Thymus (tissue), 11 donors: ENCODE measurements at regions not wholly inside any gene's neighbourhood (a gene's known extent, or its start where the extent isn't known, plus 50 kb on each side); places are given as distances from the start of the nearest gene placed in this dataset.
"Not testable (repeated sequence)": the region's sequence is repeated elsewhere in the genome, so short reads cannot be mapped to it uniquely, and the experiment has no call there.

ENCODE experiments used
- DNase-seq, 9 donors: peaks; one replicate each; pipeline ENCODE4 v3.0.0-alpha.2; 2013; ENCODE audit warnings: low spot score in 9 of 9, low read depth in 6 of 9, missing footprints in 1 of 9
- H3K27ac ChIP-seq, 2 donors: one replicate each; pipeline ENCODE4 v1.5.1; 2013; ENCODE audit warnings: control low read depth in 1 of 2, low read depth in 1 of 2, low read length in 1 of 2, mild to moderate bottlenecking in 1 of 2, moderate library complexity in 1 of 2
- H3K27me3 ChIP-seq, 2 donors: one replicate each; pipeline ENCODE4 v1.5.1; 2013; ENCODE audit warnings: low read length in 1 of 2; ENCODE audit not compliant: control insufficient read depth in 2 of 2, insufficient read depth in 1 of 2
- H3K36me3 ChIP-seq, 2 donors: one replicate each; pipeline ENCODE4 v1.5.1; 2013; ENCODE audit warnings: low read length in 1 of 2, mild to moderate bottlenecking in 1 of 2, moderate library complexity in 1 of 2; ENCODE audit not compliant: control insufficient read depth in 2 of 2, insufficient read depth in 2 of 2
- H3K4me1 ChIP-seq, 2 donors: one replicate each; pipeline ENCODE4 v1.5.1; 2013; ENCODE audit warnings: low read length in 2 of 2; ENCODE audit not compliant: control insufficient read depth in 2 of 2, insufficient read depth in 2 of 2
- H3K4me3 ChIP-seq, 2 donors: one replicate each; pipeline ENCODE4 v1.5.1; 2013; ENCODE audit warnings: low read length in 2 of 2, control low read depth in 1 of 2, mild to moderate bottlenecking in 1 of 2
- H3K9me3 ChIP-seq, 2 donors: one replicate each; pipeline ENCODE4 v1.5.1; 2013; ENCODE audit warnings: low read length in 1 of 2, mild to moderate bottlenecking in 1 of 2; ENCODE audit not compliant: control insufficient read depth in 2 of 2, insufficient read depth in 1 of 2
- WGBS: extraction: QIAGEN DNeasy Blood & Tissue Kit; methylation state at CpG from one replicate; pipeline ENCODE4 v1.1.7; 2013; 5-methylcytosine and 5-hydroxymethylcytosine counted together
- donor health status: healthy.

- no peak for DNase-seq
- no peaks in the 10 kb centered on the region for H3K4me1 ChIP-seq
- no peak overlapping the region for H3K4me3 ChIP-seq
- 86% methylated on average over 2 of the region's 2 CpGs for WGBS
- H3K9me3 ChIP-seq: no peaks in the 10 kb centered on the region
- no peak overlapping the region for H3K27ac ChIP-seq
- H3K27me3 ChIP-seq: no peaks in the 10 kb centered on the region
- no peaks in the 10 kb centered on the region for H3K36me3 ChIP-seq
Observed at GRCh38 chr9:10863476-10863875, 250.7 kb upstream of the PTPRD start.

- H3K27ac ChIP-seq: no peak overlapping the region
- 93% methylated on average over 2 of the region's 2 CpGs for WGBS
- DNase-seq: no peak
- H3K36me3 ChIP-seq: no peaks in the 10 kb centered on the region
- peaks cover 0 to under 1% of the 10 kb centered on the region in 2 donors for H3K9me3 ChIP-seq
- H3K4me3 ChIP-seq: no peak overlapping the region
- no peaks in the 10 kb centered on the region for H3K4me1 ChIP-seq
- no peaks in the 10 kb centered on the region for H3K27me3 ChIP-seq
Observed at GRCh38 chr9:10867194-10867593, 254.4 kb upstream of the PTPRD start.

GRCh38 chr9:10869687-10870086 lies 256.9 kb upstream of the PTPRD start:
- Histone ChIP-seq H3K4me1 (no peaks in the 10 kb centered on the region), H3K27me3 (no peaks in the 10 kb centered on the region), H3K4me3 (no peak overlapping the region), H3K9me3 (peaks cover 0 to 6% of the 10 kb centered on the region in 2 donors), H3K36me3 (no peaks in the 10 kb centered on the region), H3K27ac (no peak overlapping the region)
- no peak for DNase-seq

GRCh38 chr9:10873999-10874398 lies 261.2 kb upstream of the PTPRD start:
- 92% methylated on average over 1 of the region's 1 CpG for WGBS
- no peak for DNase-seq
- Histone ChIP-seq H3K9me3 (peaks cover 0 to 6% of the 10 kb centered on the region in 2 donors), H3K36me3 (no peaks in the 10 kb centered on the region), H3K27ac (no peak overlapping the region), H3K27me3 (no peaks in the 10 kb centered on the region), H3K4me1 (no peaks in the 10 kb centered on the region), H3K4me3 (no peak overlapping the region)

GRCh38 chr9:10875752-10876151 lies 262.9 kb upstream of the PTPRD start:
- H3K27me3 ChIP-seq: no peaks in the 10 kb centered on the region
- 95% methylated on average over 2 of the region's 2 CpGs for WGBS
- H3K4me3 ChIP-seq: no peak overlapping the region
- H3K9me3 ChIP-seq: peaks cover 0 to 6% of the 10 kb centered on the region in 2 donors
- no peaks in the 10 kb centered on the region for H3K4me1 ChIP-seq
- DNase-seq: no peak
- H3K36me3 ChIP-seq: no peaks in the 10 kb centered on the region
- no peak overlapping the region for H3K27ac ChIP-seq

- H3K4me1 ChIP-seq: no peaks in the 10 kb centered on the region
- peaks cover 0 to 6% of the 10 kb centered on the region in 2 donors for H3K9me3 ChIP-seq
- no peak overlapping the region for H3K4me3 ChIP-seq
- no peak for DNase-seq
- no peaks in the 10 kb centered on the region for H3K27me3 ChIP-seq
- 93% methylated on average over 2 of the region's 2 CpGs for WGBS
- no peak overlapping the region for H3K27ac ChIP-seq
- no peaks in the 10 kb centered on the region for H3K36me3 ChIP-seq
Observed at GRCh38 chr9:10876333-10876732, 263.5 kb upstream of the PTPRD start.

GRCh38 chr9:10890266-10890665 lies 277.5 kb upstream of the PTPRD start:
- 94% methylated on average over 5 of the region's 5 CpGs for WGBS
- H3K27me3 ChIP-seq, DNase-seq, H3K9me3 ChIP-seq, H3K36me3 ChIP-seq, H3K27ac ChIP-seq, H3K4me1 ChIP-seq, H3K4me3 ChIP-seq: not testable (repeated sequence)

GRCh38 chr9:10899509-10899908 lies 286.7 kb upstream of the PTPRD start:
- Histone ChIP-seq H3K27me3 (no peaks in the 10 kb centered on the region), H3K27ac (no peak overlapping the region), H3K4me3 (no peak overlapping the region), H3K4me1 (no peaks in the 10 kb centered on the region), H3K36me3 (no peaks in the 10 kb centered on the region), H3K9me3 (no peaks in the 10 kb centered on the region)
- 79% methylated on average over 3 of the region's 3 CpGs for WGBS
- no peak for DNase-seq

- Histone ChIP-seq H3K27me3 (no peaks in the 10 kb centered on the region), H3K36me3 (no peaks in the 10 kb centered on the region), H3K27ac (no peak overlapping the region), H3K4me3 (no peak overlapping the region), H3K4me1 (no peaks in the 10 kb centered on the region), H3K9me3 (no peaks in the 10 kb centered on the region)
- WGBS: 59% methylated on average over 1 of the region's 1 CpG
- DNase-seq: no peak
Observed at GRCh38 chr9:10903969-10904368, 291.2 kb upstream of the PTPRD start.

- no peaks in the 10 kb centered on the region for H3K27me3 ChIP-seq
- H3K9me3 ChIP-seq: peaks cover 0 to 11% of the 10 kb centered on the region in 2 donors
- DNase-seq: no peak
- 96% methylated on average over 25 of the region's 25 CpGs for whole genome bisulfite sequencing
- no peak overlapping the region for H3K4me3 ChIP-seq
- no peaks in the 10 kb centered on the region for H3K36me3 ChIP-seq
- H3K4me1 ChIP-seq: no peaks in the 10 kb centered on the region
- H3K27ac ChIP-seq: no peak overlapping the region
Observed at GRCh38 chr9:10910779-10911178, 298.0 kb upstream of the PTPRD start.
